Loucy (cell line): ENCODE measurements at regions not wholly inside any gene's neighbourhood (a gene's known extent, or its start where the extent isn't known, plus 50 kb on each side); places are given as distances from the start of the nearest gene placed in this dataset.
A peak's percentile ranks its signal among the peaks of the same experiment; 100 is the strongest.

ENCODE experiments used
- H2AFZ ChIP-seq: fragments of 200-600 bp; sonication (generic); 2 replicates; pipeline ENCODE4 v1.6.0; 2016; ENCODE audit warnings: antibody characterized with exemption, mild to moderate bottlenecking, low read length, moderate library complexity
- H3F3A ChIP-seq: fragments of 200-600 bp; 2 replicates; pipeline ENCODE4 v1.6.0; 2016; ENCODE audit warnings: antibody characterized with exemption, low read depth, mild to moderate bottlenecking
- H3K27me3 ChIP-seq: fragments of 200-600 bp; sonication (generic); 2 replicates; pipeline ENCODE4 v1.6.1; 2014; ENCODE audit warnings: low read length, mild to moderate bottlenecking; ENCODE audit not compliant: insufficient read depth, poor library complexity, severe bottlenecking
- H3K36me3 ChIP-seq: fragments of 200-600 bp; sonication (generic); 2 replicates; pipeline ENCODE4 v1.6.1; 2016; ENCODE audit warnings: low read length; ENCODE audit not compliant: insufficient read depth
- H3K4me1 ChIP-seq: fragments of 200-600 bp; sonication (generic); 2 replicates; pipeline ENCODE4 v1.5.1; 2014; ENCODE audit warnings: low read length, mild to moderate bottlenecking; ENCODE audit not compliant: insufficient read depth, poor library complexity, severe bottlenecking
- H3K4me2 ChIP-seq: fragments of 200-600 bp; sonication (generic); 2 replicates; pipeline ENCODE4 v1.6.0; 2014; ENCODE audit warnings: antibody characterized with exemption, low read length, low read depth, mild to moderate bottlenecking; ENCODE audit not compliant: poor library complexity, severe bottlenecking
- H3K4me3 ChIP-seq: fragments of 200-600 bp; sonication (generic); 2 replicates; pipeline ENCODE4 v1.5.1; 2014; ENCODE audit warnings: low read length, mild to moderate bottlenecking, mixed read lengths; ENCODE audit not compliant: poor library complexity, severe bottlenecking
- H3K79me2 ChIP-seq: fragments of 200-600 bp; sonication (generic); 2 replicates; pipeline ENCODE4 v1.6.1; 2014; ENCODE audit warnings: low read length; ENCODE audit not compliant: insufficient read depth
- H3K9ac ChIP-seq: fragments of 200-600 bp; sonication (generic); 2 replicates; pipeline ENCODE4 v1.6.0; 2014; ENCODE audit warnings: mild to moderate bottlenecking, low read depth, low read length, moderate library complexity; ENCODE audit not compliant: poor library complexity, severe bottlenecking
- H3K9me2 ChIP-seq: fragments of 200-600 bp; sonication (generic); replicated peaks from 2 replicates; pipeline ENCODE4 v1.6.1; 2016; ENCODE audit warnings: low read depth, low read length, mixed read lengths
- H3K9me3 ChIP-seq: fragments of 200-600 bp; sonication (generic); 2 replicates; pipeline ENCODE4 v1.6.1; 2014; ENCODE audit warnings: mild to moderate bottlenecking, antibody characterized with exemption, low read length, low read depth; ENCODE audit not compliant: insufficient read depth
- H4K20me1 ChIP-seq: fragments of 200-600 bp; sonication (generic); 2 replicates; pipeline ENCODE4 v1.6.0; 2014; ENCODE audit warnings: antibody characterized with exemption, low read length, mild to moderate bottlenecking; ENCODE audit not compliant: insufficient read depth, poor library complexity, severe bottlenecking
- EZH2phosphoT487 ChIP-seq: fragments of 200-600 bp; IDR thresholded peaks from 2 replicates; pipeline ENCODE4 v1.6.1; 2018; ENCODE audit warnings: antibody characterized with exemption, mild to moderate bottlenecking, moderate library complexity, borderline replicate concordance
- TF ChIP-seq, protein P1 (sequence below): fragments of 200-600 bp; sonication (generic); conservative IDR thresholded peaks from 2 replicates; pipeline ENCODE4 v1.5.1; 2014; ENCODE audit warnings: mild to moderate bottlenecking, antibody characterized with exemption, low read length

- Histone ChIP-seq H3K4me1 (no peaks in the 10 kb centered on the region), H3K4me3 (no peak overlapping the region), H3K9ac (no peak overlapping the region), H3K79me2 (no peaks in the 10 kb centered on the region), H3K27me3 (no peaks in the 10 kb centered on the region), H2AFZ (peak overlapping the region; percentile 48; the same call in 1 of the 2 replicates), H4K20me1 (no peaks in the 10 kb centered on the region), H3K36me3 (no peaks in the 10 kb centered on the region), H3F3A (no peaks in the 10 kb centered on the region), H3K9me2 (no peaks in the 10 kb centered on the region), H3K4me2 (no peak overlapping the region), H3K9me3 (no peaks in the 10 kb centered on the region)
- no peak for TF ChIP-seq EZH2phosphoT487
- TF ChIP-seq, protein P1, sequence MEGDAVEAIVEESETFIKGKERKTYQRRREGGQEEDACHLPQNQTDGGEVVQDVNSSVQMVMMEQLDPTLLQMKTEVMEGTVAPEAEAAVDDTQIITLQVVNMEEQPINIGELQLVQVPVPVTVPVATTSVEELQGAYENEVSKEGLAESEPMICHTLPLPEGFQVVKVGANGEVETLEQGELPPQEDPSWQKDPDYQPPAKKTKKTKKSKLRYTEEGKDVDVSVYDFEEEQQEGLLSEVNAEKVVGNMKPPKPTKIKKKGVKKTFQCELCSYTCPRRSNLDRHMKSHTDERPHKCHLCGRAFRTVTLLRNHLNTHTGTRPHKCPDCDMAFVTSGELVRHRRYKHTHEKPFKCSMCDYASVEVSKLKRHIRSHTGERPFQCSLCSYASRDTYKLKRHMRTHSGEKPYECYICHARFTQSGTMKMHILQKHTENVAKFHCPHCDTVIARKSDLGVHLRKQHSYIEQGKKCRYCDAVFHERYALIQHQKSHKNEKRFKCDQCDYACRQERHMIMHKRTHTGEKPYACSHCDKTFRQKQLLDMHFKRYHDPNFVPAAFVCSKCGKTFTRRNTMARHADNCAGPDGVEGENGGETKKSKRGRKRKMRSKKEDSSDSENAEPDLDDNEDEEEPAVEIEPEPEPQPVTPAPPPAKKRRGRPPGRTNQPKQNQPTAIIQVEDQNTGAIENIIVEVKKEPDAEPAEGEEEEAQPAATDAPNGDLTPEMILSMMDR = no peak
Measured at GRCh38 chr2:205902900-205903237, 183.1 kb downstream of the INO80D start.

DNA sequence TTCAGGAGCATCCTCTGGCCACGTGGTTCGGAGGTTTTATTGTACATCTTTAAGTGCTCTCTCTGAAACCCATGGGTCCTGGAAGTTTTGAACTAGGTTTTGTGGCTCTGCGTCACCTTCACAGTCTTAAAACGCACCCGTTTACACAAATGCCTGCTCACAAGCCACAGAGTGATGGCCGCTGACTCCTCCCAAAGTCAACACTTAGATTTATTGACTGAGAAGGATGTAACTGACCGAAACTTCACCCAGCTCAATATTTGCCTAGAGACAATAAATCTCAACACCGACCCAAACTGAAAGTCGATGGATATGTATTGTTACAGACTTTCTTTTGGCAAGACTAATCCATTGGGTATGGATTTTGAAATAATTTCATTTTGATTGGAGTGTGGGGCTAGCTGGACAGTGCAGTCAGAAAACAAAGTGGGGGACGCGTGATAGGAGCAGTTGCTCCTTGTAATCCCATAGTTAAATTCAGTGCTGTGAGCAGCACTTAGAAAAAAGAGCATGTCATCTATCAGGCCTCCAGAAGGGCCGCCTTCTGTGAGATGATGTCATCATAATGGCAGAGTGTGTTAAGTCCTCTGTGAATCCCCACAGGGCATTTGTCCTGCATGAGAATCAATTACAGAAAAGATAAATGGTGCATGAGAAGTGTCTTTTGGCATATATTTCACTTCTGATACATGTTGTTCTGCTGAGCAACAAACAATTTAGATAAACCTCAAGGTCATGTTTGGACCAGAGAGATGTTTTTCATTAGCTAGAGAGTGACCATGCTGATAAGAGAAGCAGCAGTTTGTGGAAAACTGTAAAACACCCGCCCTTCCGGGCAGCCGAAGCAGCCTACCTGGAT, 183.7 kb downstream of the INO80D start:
- Histone ChIP-seq H3K4me2 (no peak overlapping the region), H4K20me1 (no peaks in the 10 kb centered on the region), H3K36me3 (no peaks in the 10 kb centered on the region), H3F3A (no peaks in the 10 kb centered on the region), H3K9me3 (no peaks in the 10 kb centered on the region), H2AFZ (peak overlapping the region; percentile 48; the same call in 1 of the 2 replicates), H3K79me2 (no peaks in the 10 kb centered on the region), H3K4me3 (no peak overlapping the region), H3K9ac (no peak overlapping the region), H3K4me1 (no peaks in the 10 kb centered on the region), H3K9me2 (no peaks in the 10 kb centered on the region), H3K27me3 (no peaks in the 10 kb centered on the region)
- TF ChIP-seq, protein P1 = no peak
- TF ChIP-seq EZH2phosphoT487 = no peak

DNA sequence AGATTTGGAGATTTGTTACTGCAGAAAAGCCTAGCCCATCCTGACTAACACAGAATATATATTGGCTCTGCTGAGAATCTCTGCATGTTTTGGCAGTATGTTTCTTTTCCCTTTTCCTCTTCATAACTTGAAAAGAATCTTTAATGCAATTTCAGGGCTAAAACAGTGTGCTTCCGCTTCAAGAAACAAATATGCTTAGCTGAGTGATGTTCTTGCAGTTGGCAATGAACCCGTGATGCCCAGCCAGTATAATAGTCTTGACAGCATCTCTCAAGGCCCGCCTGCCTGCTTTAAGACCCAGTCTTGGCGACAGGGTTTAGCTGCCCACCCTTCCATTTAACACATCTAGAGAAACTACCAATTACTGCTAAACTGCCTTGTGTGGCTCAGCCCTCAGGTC, 184.5 kb downstream of the INO80D start:
- Histone ChIP-seq H3K4me3 (no peak overlapping the region), H3K4me2 (no peak overlapping the region), H3K79me2 (no peaks in the 10 kb centered on the region), H3K36me3 (no peaks in the 10 kb centered on the region), H4K20me1 (no peaks in the 10 kb centered on the region), H3F3A (no peaks in the 10 kb centered on the region), H3K9me2 (no peaks in the 10 kb centered on the region), H3K9me3 (no peaks in the 10 kb centered on the region), H3K27me3 (no peaks in the 10 kb centered on the region), H3K4me1 (no peaks in the 10 kb centered on the region), H3K9ac (no peak overlapping the region), H2AFZ (no peak overlapping the region)
- TF ChIP-seq EZH2phosphoT487 = no peak
- TF ChIP-seq, protein P1 = no peak
